GM18858 (cell line): ENCODE measurements at regions not wholly inside any gene's neighbourhood (a gene's known extent, or its start where the extent isn't known, plus 50 kb on each side); places are given as distances from the start of the nearest gene placed in this dataset.
A peak's percentile ranks its signal among the peaks of the same experiment; 100 is the strongest.

Experiments
- ATAC-seq: cut with Tn5 transposase; IDR thresholded peaks from one replicate; pipeline ENCODE4 v1.9.1; 2021; ENCODE audit not compliant: unreplicated experiment

- no peak for ATAC-seq
Measured at GRCh38 chr18:32544088-32544487, 73.4 kb upstream of the GAREM1 start.

- ATAC-seq, result no peak
Measured at GRCh38 chr18:32542221-32542798, 71.6 kb upstream of the GAREM1 start.

GRCh38 chr18:32530947-32531651 is 60.4 kb upstream of the GAREM1 start:
- ATAC-seq, result peak; percentile 96

GRCh38 chr18:32529722-32530420 is 59.2 kb upstream of the GAREM1 start:
- ATAC-seq, result no peak

- ATAC-seq, result no peak
Measured at GRCh38 chr18:32520771-32521170, 50.1 kb upstream of the GAREM1 start.
